ENCODE measurements at regions not wholly inside any gene's neighbourhood (a gene's known extent, or its start where the extent isn't known, plus 50 kb on each side); places are given as distances from the start of the nearest gene placed in this dataset.

- H3K4me3 Mint-ChIP-seq: no peak overlapping the region
- no peaks in the 10 kb centered on the region for H3K9me3 Mint-ChIP-seq
- no peaks in the 10 kb centered on the region for H3K4me1 Mint-ChIP-seq
- H3K27ac Mint-ChIP-seq: no peak overlapping the region
- H3K36me3 Mint-ChIP-seq: peaks cover 1% of the 10 kb centered on the region
- peaks cover 4% of the 10 kb centered on the region for H3K27me3 Mint-ChIP-seq
These were observed 300.9 kb downstream of the LMX1A start for GRCh38 chr1:165055581-165055980.

GRCh38 chr1:165054627-165055026 is 301.9 kb downstream of the LMX1A start:
- H3K27me3 Mint-ChIP-seq: peaks cover 11% of the 10 kb centered on the region
- no peak overlapping the region for H3K4me3 Mint-ChIP-seq
- no peak overlapping the region for H3K27ac Mint-ChIP-seq
- H3K36me3 Mint-ChIP-seq: peaks cover 1% of the 10 kb centered on the region
- H3K4me1 Mint-ChIP-seq: no peaks in the 10 kb centered on the region
- H3K9me3 Mint-ChIP-seq: no peaks in the 10 kb centered on the region

DNA sequence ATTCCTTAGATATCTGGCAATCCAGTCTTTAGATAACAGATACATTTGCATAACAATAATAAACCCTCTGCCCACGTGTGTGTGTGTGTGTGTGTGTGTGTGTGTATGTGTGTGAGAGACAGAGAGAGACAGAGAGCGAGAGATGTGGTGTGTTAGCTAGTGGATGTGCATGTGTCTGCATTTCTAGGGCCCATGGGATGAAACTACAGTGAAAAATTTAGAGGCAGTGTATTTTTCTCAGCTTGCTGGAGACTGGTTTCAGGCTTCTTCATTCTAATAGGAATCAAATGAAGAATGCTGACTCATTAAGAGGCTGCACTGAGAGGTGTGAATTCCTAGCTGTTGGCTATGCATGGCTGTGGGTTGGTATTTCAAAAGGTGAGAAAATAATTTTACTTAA is 303.2 kb downstream of the LMX1A start:
- Mint-ChIP-seq H3K27me3 (peaks cover 13% of the 10 kb centered on the region), H3K4me3 (no peak overlapping the region), H3K27ac (no peak overlapping the region), H3K4me1 (no peaks in the 10 kb centered on the region), H3K9me3 (no peaks in the 10 kb centered on the region), H3K36me3 (peaks cover 1% of the 10 kb centered on the region)

- peaks cover 1% of the 10 kb centered on the region for H3K36me3 Mint-ChIP-seq
- H3K27ac Mint-ChIP-seq: no peak overlapping the region
- H3K4me3 Mint-ChIP-seq: no peak overlapping the region
- H3K27me3 Mint-ChIP-seq: peaks cover 14% of the 10 kb centered on the region
- no peaks in the 10 kb centered on the region for H3K4me1 Mint-ChIP-seq
- H3K9me3 Mint-ChIP-seq: no peaks in the 10 kb centered on the region
These were observed 303.6 kb downstream of the LMX1A start for GRCh38 chr1:165052936-165053335.

DNA sequence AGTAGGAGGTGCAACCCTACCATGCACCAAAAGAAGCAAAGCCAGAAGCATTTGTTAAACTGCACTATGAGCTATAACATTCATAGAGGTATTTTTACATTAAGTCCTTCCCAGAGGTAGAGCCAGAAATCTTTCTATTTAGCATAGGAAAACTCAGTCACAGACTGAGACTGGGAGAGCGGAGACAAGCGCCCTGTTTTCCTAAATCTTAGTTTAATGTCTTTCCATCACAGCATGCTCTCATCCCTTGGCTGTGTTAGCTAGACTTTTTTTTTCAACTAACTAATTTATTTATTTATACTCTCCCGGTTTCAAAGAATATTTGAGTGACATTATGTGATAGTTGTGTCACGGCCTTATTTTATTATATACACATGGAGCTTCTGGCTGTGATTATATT is 304.1 kb downstream of the LMX1A start:
- Mint-ChIP-seq H3K9me3 (no peaks in the 10 kb centered on the region), H3K27ac (no peak overlapping the region), H3K36me3 (peaks cover 1% of the 10 kb centered on the region), H3K4me3 (no peak overlapping the region), H3K4me1 (no peaks in the 10 kb centered on the region), H3K27me3 (peaks cover 13% of the 10 kb centered on the region)

- H3K27ac Mint-ChIP-seq: peak overlapping the region; percentile 3
- H3K9me3 Mint-ChIP-seq: no peaks in the 10 kb centered on the region
- H3K4me3 Mint-ChIP-seq: no peak overlapping the region
- no peaks in the 10 kb centered on the region for H3K36me3 Mint-ChIP-seq
- H3K27me3 Mint-ChIP-seq: peaks cover 9% of the 10 kb centered on the region
- no peaks in the 10 kb centered on the region for H3K4me1 Mint-ChIP-seq
These were observed 306.3 kb downstream of the LMX1A start for GRCh38 chr1:165050246-165050645.

DNA sequence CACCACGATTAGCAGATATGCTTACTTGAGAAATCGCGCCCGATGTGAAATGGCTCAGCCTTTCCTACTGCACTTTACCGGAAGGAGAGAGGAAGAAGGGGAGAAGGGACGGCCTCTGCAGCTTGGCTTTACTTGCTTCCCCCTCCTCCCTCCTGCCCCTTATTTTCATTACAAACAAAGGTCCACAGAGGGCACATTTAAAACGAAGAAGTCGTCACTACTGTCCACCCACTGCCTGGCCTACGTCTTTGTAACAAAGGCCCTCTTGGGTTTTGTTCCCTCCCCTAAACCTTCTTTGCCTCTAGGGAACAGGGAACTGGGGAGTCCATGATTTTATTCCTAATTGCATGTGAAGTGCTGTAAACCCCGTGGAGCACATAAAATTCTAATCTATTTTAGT is 308.5 kb downstream of the LMX1A start:
- H3K27ac Mint-ChIP-seq: no peak overlapping the region
- no peaks in the 10 kb centered on the region for H3K4me1 Mint-ChIP-seq
- H3K27me3 Mint-ChIP-seq: peaks cover 9% of the 10 kb centered on the region
- no peaks in the 10 kb centered on the region for H3K9me3 Mint-ChIP-seq
- no peaks in the 10 kb centered on the region for H3K36me3 Mint-ChIP-seq
- no peak overlapping the region for H3K4me3 Mint-ChIP-seq

GRCh38 chr1:165045902-165046301 is 310.6 kb downstream of the LMX1A start:
- Mint-ChIP-seq H3K9me3 (no peaks in the 10 kb centered on the region), H3K4me1 (no peaks in the 10 kb centered on the region), H3K36me3 (no peaks in the 10 kb centered on the region), H3K4me3 (no peak overlapping the region), H3K27ac (no peak overlapping the region), H3K27me3 (peaks cover 9% of the 10 kb centered on the region)

- no peaks in the 10 kb centered on the region for H3K36me3 Mint-ChIP-seq
- no peak overlapping the region for H3K4me3 Mint-ChIP-seq
- H3K9me3 Mint-ChIP-seq: no peaks in the 10 kb centered on the region
- no peaks in the 10 kb centered on the region for H3K27me3 Mint-ChIP-seq
- no peaks in the 10 kb centered on the region for H3K4me1 Mint-ChIP-seq
- no peak overlapping the region for H3K27ac Mint-ChIP-seq
These were observed 315.9 kb downstream of the LMX1A start for GRCh38 chr1:165040641-165041040.

GRCh38 chr1:165039996-165040395 is 316.5 kb downstream of the LMX1A start:
- Mint-ChIP-seq H3K9me3 (no peaks in the 10 kb centered on the region), H3K36me3 (no peaks in the 10 kb centered on the region), H3K4me1 (no peaks in the 10 kb centered on the region), H3K27me3 (no peaks in the 10 kb centered on the region), H3K4me3 (no peak overlapping the region), H3K27ac (no peak overlapping the region)

DNA sequence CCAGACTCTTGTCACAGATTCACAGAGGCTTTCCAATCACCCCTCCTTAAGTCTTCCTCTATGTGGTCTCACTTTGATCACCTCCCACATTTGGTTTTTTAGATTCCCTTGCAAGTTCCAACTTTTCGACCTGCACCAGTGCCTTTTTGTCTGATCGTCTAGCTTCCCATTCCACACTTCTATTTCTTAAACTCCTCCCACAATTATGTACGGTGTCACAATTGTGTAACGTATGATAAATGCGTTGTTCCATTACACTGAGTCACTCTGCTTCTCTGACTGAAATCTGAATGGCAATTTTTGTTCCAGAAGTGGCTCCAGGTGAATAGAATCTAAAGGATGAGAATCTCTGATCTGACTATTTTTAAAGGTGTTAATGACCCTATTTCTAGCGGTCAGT is 320.1 kb downstream of the LMX1A start:
- Mint-ChIP-seq H3K27me3 (no peaks in the 10 kb centered on the region), H3K36me3 (no peaks in the 10 kb centered on the region), H3K4me1 (no peaks in the 10 kb centered on the region), H3K27ac (no peak overlapping the region), H3K4me3 (no peak overlapping the region), H3K9me3 (no peaks in the 10 kb centered on the region)

- Mint-ChIP-seq H3K27me3 (no peaks in the 10 kb centered on the region), H3K36me3 (no peaks in the 10 kb centered on the region), H3K27ac (no peak overlapping the region), H3K4me1 (no peaks in the 10 kb centered on the region), H3K9me3 (no peaks in the 10 kb centered on the region), H3K4me3 (no peak overlapping the region)
These were observed 322.2 kb downstream of the LMX1A start for GRCh38 chr1:165034136-165034809.

DNA sequence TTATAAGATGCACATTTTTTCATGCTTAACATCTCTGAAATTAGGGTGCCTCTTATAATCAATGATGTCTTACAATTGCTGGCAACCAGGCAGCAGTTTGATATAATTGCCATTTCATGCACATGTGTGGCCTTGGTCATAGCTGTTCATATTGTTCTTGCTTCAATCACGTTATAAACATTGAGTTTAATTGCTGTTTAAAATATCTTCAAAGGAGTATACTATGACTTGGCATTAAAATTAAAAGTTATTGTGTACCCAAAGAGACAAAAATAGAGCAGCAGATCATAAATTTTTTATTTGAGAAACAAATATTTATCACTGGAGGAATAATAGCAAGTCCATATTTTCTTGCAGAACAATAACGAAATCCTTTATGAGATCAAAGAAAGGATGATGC is 325.5 kb downstream of the LMX1A start:
- no peak overlapping the region for H3K27ac Mint-ChIP-seq
- no peak overlapping the region for H3K4me3 Mint-ChIP-seq
- H3K4me1 Mint-ChIP-seq: no peaks in the 10 kb centered on the region
- no peaks in the 10 kb centered on the region for H3K27me3 Mint-ChIP-seq
- H3K36me3 Mint-ChIP-seq: no peaks in the 10 kb centered on the region
- H3K9me3 Mint-ChIP-seq: peaks cover 1% of the 10 kb centered on the region

GRCh38 chr1:165025805-165026204 is 330.7 kb downstream of the LMX1A start:
- H3K9me3 Mint-ChIP-seq: peaks cover 3% of the 10 kb centered on the region
- no peak overlapping the region for H3K4me3 Mint-ChIP-seq
- H3K36me3 Mint-ChIP-seq: no peaks in the 10 kb centered on the region
- no peaks in the 10 kb centered on the region for H3K27me3 Mint-ChIP-seq
- no peak overlapping the region for H3K27ac Mint-ChIP-seq
- H3K4me1 Mint-ChIP-seq: no peaks in the 10 kb centered on the region

DNA sequence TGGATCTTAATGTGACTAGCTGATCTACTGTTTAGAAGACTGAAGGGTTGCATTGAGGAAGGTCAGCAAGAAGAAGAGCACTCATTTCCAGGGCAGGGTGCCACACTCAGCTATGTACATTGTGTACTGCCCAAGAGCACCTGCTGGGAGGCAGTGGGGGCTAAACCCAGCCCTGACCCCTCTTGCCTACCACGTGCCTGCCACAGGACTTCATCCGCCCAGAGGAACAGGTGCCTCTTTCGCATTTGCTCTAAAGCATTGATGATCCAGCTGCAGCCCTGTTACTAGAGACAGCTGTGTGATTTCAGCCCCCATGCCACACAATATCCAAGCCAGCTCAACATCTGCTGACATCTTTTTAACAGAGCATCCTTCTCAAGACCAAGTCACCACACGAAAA is 341.8 kb downstream of the LMX1A start:
- no peaks in the 10 kb centered on the region for H3K27me3 Mint-ChIP-seq
- no peaks in the 10 kb centered on the region for H3K36me3 Mint-ChIP-seq
- no peak overlapping the region for H3K4me3 Mint-ChIP-seq
- peaks cover 6% of the 10 kb centered on the region for H3K9me3 Mint-ChIP-seq
- H3K4me1 Mint-ChIP-seq: no peaks in the 10 kb centered on the region
- H3K27ac Mint-ChIP-seq: no peak overlapping the region

DNA sequence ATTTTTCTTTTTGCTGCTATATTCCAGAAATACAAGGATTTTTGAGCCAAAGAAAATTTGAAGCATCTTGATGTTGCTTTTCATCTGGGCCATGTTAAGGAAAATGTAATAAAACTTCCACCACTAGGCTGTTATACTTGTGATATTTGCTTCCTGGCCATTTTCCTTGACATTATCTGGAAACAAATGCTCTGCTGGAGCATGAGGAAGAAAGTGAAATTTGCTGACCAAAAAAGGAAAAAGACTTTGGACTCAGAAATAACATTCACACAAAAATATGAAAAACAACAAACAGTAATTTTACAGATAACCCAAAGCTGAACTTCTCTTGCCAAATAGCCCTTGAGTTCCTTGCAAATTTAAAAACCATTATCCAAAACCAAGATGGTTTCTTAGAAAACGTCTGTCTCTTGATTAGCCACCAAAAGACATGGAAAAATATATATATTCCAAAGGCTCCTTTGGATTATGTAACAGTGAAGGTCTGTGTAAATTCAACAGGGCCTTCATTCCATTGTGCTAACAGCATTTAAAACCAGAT is 344.5 kb downstream of the LMX1A start:
- H3K36me3 Mint-ChIP-seq: no peaks in the 10 kb centered on the region
- peaks cover 2% of the 10 kb centered on the region for H3K9me3 Mint-ChIP-seq
- no peak overlapping the region for H3K27ac Mint-ChIP-seq
- no peaks in the 10 kb centered on the region for H3K4me1 Mint-ChIP-seq
- no peak overlapping the region for H3K4me3 Mint-ChIP-seq
- no peaks in the 10 kb centered on the region for H3K27me3 Mint-ChIP-seq

DNA sequence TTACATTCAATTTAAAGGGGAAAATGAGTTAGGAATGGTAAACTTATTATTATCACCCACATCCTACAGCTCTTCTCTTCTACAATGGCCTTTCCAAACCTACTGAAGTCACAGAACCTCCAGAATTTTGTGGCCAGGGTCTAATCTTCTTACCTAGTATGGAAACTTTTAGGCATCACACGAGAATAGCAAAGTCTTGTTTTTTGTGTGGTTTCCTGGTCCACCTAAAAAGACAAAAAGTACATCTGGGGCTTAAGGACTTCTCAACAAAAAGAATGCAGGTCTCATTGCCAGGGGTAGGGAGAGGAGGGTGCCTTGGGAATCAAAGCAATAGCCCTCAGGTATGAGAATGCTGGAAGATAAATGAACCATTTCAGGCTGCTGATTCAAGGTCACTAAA is 345.3 kb downstream of the LMX1A start:
- Mint-ChIP-seq H3K9me3 (no peaks in the 10 kb centered on the region), H3K4me3 (no peak overlapping the region), H3K27ac (no peak overlapping the region), H3K36me3 (no peaks in the 10 kb centered on the region), H3K27me3 (no peaks in the 10 kb centered on the region), H3K4me1 (no peaks in the 10 kb centered on the region)
